ENCODE measurements at regions not wholly inside any gene's neighbourhood (a gene's known extent, or its start where the extent isn't known, plus 50 kb on each side); places are given as distances from the start of the nearest gene placed in this dataset.

DNA sequence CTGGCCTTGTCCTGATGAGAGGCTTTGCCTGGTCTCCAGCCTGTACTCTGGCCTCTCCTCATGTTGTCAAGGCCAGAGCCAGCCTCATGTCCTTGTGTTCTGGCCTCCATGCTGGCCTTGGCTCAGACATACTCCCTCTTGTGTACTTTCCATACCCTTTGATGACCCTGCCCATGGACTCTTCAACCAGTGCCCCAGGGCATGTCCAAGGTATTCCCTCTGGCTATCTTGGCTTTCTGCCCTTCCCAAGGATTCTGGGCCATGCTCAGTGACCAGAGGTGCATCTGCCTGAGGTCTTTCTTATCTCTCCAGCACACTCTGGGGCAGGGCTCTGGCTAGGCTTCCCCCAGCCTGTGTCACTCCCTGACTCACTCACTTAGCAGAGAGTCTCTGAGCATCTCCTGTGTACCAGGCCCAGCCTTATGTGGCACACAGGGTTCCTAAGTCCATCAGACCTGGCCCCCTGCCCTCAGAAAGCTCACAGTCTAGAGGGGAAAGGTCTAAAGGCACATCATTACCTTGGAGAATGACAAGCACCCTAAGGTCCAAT is 141.4 kb upstream of the GRIK3 start:
- BruUV-seq (replicated peaks) = no TSS peak

More for the DNA sequence above, 141.4 kb upstream of the GRIK3 start:
- Histone ChIP-seq H2AFZ (ENCODE audit: low read depth, low read length) (no peak overlapping the region), H3K27ac (ENCODE audit: insufficient read depth, low read depth, low read length) (no peak overlapping the region), H4K20me1 (replicated peaks; ENCODE audit: control insufficient read depth, extremely low read depth, insufficient read depth, low read length) (no peaks in the 10 kb centered on the region), H3K4me2 (ENCODE audit: insufficient read depth, low read length) (no peak overlapping the region), H3K9me3 (replicated peaks; ENCODE audit: control insufficient read depth, insufficient read depth, low read length) (no peaks in the 10 kb centered on the region), H3K9me1 (replicated peaks; ENCODE audit: control insufficient read depth, extremely low read depth, insufficient read depth, low read length) (no peaks in the 10 kb centered on the region), H3K4me3 (replicated peaks in 1 of 3; ENCODE audit: insufficient read depth in 1 of 3, low read depth in 1 of 3, low read length in 3 of 3) (no peak overlapping the region), H3K4me1 (ENCODE audit: control insufficient read depth, extremely low read depth, insufficient read depth, low read length) (no peaks in the 10 kb centered on the region), H3K79me2 (ENCODE audit: control insufficient read depth, insufficient read depth, low read length) (no peaks in the 10 kb centered on the region), H3K36me3 (ENCODE audit: control insufficient read depth in 2 of 2, extremely low read depth in 1 of 2, insufficient read depth in 2 of 2, low read length in 2 of 2) (no peaks in the 10 kb centered on the region), H3K27me3 (ENCODE audit: control insufficient read depth in 2 of 2, insufficient read depth in 2 of 2, low read length in 2 of 2) (no peaks in the 10 kb centered on the region), H3K9ac (replicated peaks; ENCODE audit: extremely low read depth, insufficient read depth, low read length) (no peak overlapping the region)
- TF ChIP-seq GATA2 (IDR thresholded peaks at IDR 0.05; ENCODE audit: insufficient read depth, insufficient read length, low read depth, low read length) (no peak), MAX (IDR thresholded peaks at IDR 0.05; ENCODE audit: insufficient read depth, insufficient read length) (no peak), JUN (IDR thresholded peaks at IDR 0.05; ENCODE audit: borderline replicate concordance, insufficient read depth, insufficient read length, low read depth) (no peak), POLR2A (IDR thresholded peaks at IDR 0.05; ENCODE audit: low read depth, low read length) (no peak), CTCF (IDR thresholded peaks at IDR 0.05; ENCODE audit: extremely low read depth in 1 of 2, insufficient read depth in 1 of 2, low read depth in 1 of 2, low read length in 2 of 2) (no peak), FOS (IDR thresholded peaks at IDR 0.05; ENCODE audit: borderline replicate concordance, insufficient read depth, low read length) (no peak), POLR2AphosphoS5 (IDR thresholded peaks at IDR 0.05; ENCODE audit: insufficient read depth, low read depth, low read length) (no peak), MYC (IDR thresholded peaks at IDR 0.05; ENCODE audit: low read depth, low read length) (no peak), EZH2 (IDR thresholded peaks at IDR 0.05; ENCODE audit: borderline replicate concordance, low read depth, low read length, severe bottlenecking) (no peak)
- CTCF ChIA-PET = interaction anchor here (1.3 kb wide), 1 partner anchor 79 kb away, joined by 3 read pairs; no protein-coding TSS in a partner anchor
- dilution Hi-C loops (cut with MboI; ENCODE audit: extremely low pct_ligation_motif_present, low sequenced_read_pairs) (no loop called here), intact Hi-C loops (cut with micrococcal nuclease) (loop anchor here (5.0 kb wide), 1 partner anchor 598 kb away; no protein-coding TSS in a partner anchor)
- POLR2A ChIA-PET = no interaction called here
- DNase-seq (ENCODE audit: low read depth, low spot score) = no peak
- FAIRE-seq = no peak

Measured in endothelial cell of umbilical vein (primary cell).